Peyer's patch (tissue), 4 donors: ENCODE measurements at regions not wholly inside any gene's neighbourhood (a gene's known extent, or its start where the extent isn't known, plus 50 kb on each side); places are given as distances from the start of the nearest gene placed in this dataset.
A peak's percentile ranks its signal among the peaks of the same experiment; 100 is the strongest.

Experiments
- DNase-seq, 3 donors: peaks; one replicate each; pipeline ENCODE4 v3.0.0-alpha.2; 2017 to 2019
- H3K27ac ChIP-seq, 4 donors: fragments of 200-600 bp; sonication (generic); one replicate each; pipeline ENCODE4 v1.5.1; 2016 to 2019
- H3K27me3 ChIP-seq, 2 donors: fragments of 200-600 bp; sonication (generic); one replicate each; pipeline ENCODE4 v1.5.1; 2019
- H3K36me3 ChIP-seq, 3 donors: fragments of 200-600 bp; sonication (generic); one replicate each; pipeline ENCODE4 v1.5.1; 2016 to 2019
- H3K4me1 ChIP-seq, 4 donors: fragments of 200-600 bp; sonication (generic); one replicate each; pipeline ENCODE4 v1.5.1; 2016 to 2019
- H3K4me3 ChIP-seq, 4 donors: fragments of 200-600 bp; sonication (generic); 1 replicate in 3 of 4; 2 replicates in 1 of 4; pipeline ENCODE4 v1.5.1; 2016 to 2019; ENCODE audit warnings: mild to moderate bottlenecking in 1 of 4
- H3K9me3 ChIP-seq, 4 donors: fragments of 200-600 bp; sonication (generic); one replicate each; pipeline ENCODE4 v1.5.1; 2016 to 2019; ENCODE audit warnings: mild to moderate bottlenecking in 1 of 4
- CTCF ChIP-seq, 6 experiments: fragments of 450-650 bp in 4 of 6; fragments of 200-600 bp in 2 of 6; sonication (generic) in 1 of 6; IDR thresholded peaks; one replicate each; pipeline ENCODE4 v1.5.1; 2017 to 2019; ENCODE audit warnings: antibody characterized with exemption in 6 of 6, mild to moderate bottlenecking in 3 of 6, moderate library complexity in 1 of 6
- POLR2A ChIP-seq, 2 donors: fragments of 450-650 bp; IDR thresholded peaks; one replicate each; pipeline ENCODE4 v1.5.1; 2017; ENCODE audit warnings: antibody characterized with exemption in 2 of 2, mild to moderate bottlenecking in 2 of 2, moderate library complexity in 2 of 2

DNA sequence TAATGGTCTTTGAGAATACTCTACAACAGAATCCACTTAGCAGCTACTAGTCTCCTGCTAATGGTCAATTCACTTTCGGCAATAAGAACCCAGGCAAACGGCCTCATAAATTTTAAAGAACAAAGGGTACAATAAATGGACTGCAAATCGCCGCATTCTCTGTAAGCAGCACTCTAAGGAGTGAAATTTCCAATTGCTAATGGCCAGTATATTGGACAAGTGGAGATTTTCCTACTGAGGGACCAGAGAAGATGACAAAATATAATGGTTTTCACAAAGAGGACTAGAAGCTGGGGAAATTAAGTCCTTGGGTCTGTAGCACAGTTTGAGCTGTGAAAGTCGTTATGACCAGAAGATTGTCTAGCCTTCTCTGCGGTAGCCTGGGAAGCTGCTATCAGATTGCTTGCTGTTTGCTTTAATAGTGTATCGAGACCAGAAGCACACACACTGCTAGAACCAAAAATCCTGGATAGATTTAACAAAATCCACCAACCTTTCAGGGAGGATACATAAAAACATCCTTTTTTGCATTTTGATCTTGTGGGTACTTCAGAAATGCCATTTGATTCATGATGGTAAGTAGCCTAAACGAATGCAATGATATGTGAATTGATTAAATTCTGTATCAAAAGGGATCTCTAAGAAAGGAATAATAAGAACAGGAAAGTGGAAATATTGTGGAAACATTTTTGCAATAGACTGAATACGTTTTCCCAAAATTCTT lies 53.6 kb upstream of the ATP8B1 start:
- DNase-seq = no peak
- no peak overlapping the region for H3K27ac ChIP-seq
- H3K9me3 ChIP-seq = no peaks in the 10 kb centered on the region
- no peaks in the 10 kb centered on the region for H3K36me3 ChIP-seq
- H3K4me3 ChIP-seq = no peak overlapping the region
- TF ChIP-seq CTCF (IDR thresholded peaks at IDR 0.05) (no peak), POLR2A (IDR thresholded peaks at IDR 0.05) (no peak)
- H3K27me3 ChIP-seq = no peaks in the 10 kb centered on the region
- no peaks in the 10 kb centered on the region for H3K4me1 ChIP-seq

GRCh38 chr18:57856128-57856527 lies 53.0 kb upstream of the ATP8B1 start:
- H3K36me3 ChIP-seq = no peaks in the 10 kb centered on the region
- DNase-seq = no peak
- no peaks in the 10 kb centered on the region for H3K9me3 ChIP-seq
- H3K27ac ChIP-seq = no peak overlapping the region
- no peaks in the 10 kb centered on the region for H3K27me3 ChIP-seq
- TF ChIP-seq CTCF (IDR thresholded peaks at IDR 0.05) = no peak
- TF ChIP-seq POLR2A (IDR thresholded peaks at IDR 0.05) = no peak
- H3K4me1 ChIP-seq = no peaks in the 10 kb centered on the region
- no peak overlapping the region for H3K4me3 ChIP-seq

GRCh38 chr18:57855551-57855950 lies 52.4 kb upstream of the ATP8B1 start:
- H3K27ac ChIP-seq = no peak overlapping the region
- TF ChIP-seq POLR2A (IDR thresholded peaks at IDR 0.05) (no peak), CTCF (IDR thresholded peaks at IDR 0.05) (no peak)
- no peak for DNase-seq
- H3K4me3 ChIP-seq = no peak overlapping the region
- no peaks in the 10 kb centered on the region for H3K36me3 ChIP-seq
- no peaks in the 10 kb centered on the region for H3K27me3 ChIP-seq
- no peaks in the 10 kb centered on the region for H3K4me1 ChIP-seq
- H3K9me3 ChIP-seq = no peaks in the 10 kb centered on the region

DNA sequence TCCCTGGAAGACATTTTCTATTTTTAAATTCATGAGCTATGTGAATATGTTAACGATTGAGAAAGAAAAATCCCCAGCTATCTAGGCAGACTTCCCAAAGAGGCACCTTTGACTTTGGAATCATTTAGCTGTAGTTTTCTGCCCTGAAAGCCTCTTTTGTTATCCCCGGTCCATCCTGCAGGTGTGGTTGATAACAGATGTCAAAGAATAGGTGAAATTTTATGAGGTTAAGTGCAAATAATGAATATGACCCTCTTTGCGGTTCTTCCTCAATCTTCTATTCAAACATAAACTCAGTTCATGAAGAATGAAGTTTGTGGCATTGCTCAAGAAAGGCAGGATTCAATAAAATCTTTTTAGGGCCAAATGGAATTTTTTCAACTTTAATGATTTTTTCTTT lies 51.6 kb upstream of the ATP8B1 start:
- Histone ChIP-seq H3K9me3 (no peaks in the 10 kb centered on the region), H3K4me3 (no peak overlapping the region), H3K27me3 (no peaks in the 10 kb centered on the region), H3K4me1 (no peaks in the 10 kb centered on the region), H3K36me3 (no peaks in the 10 kb centered on the region), H3K27ac (no peak overlapping the region)
- DNase-seq = no peak
- TF ChIP-seq CTCF (IDR thresholded peaks at IDR 0.05) (peak in 3 of 6 experiments; percentile 11 to 30 (median 19)), POLR2A (IDR thresholded peaks at IDR 0.05) (no peak)

DNA sequence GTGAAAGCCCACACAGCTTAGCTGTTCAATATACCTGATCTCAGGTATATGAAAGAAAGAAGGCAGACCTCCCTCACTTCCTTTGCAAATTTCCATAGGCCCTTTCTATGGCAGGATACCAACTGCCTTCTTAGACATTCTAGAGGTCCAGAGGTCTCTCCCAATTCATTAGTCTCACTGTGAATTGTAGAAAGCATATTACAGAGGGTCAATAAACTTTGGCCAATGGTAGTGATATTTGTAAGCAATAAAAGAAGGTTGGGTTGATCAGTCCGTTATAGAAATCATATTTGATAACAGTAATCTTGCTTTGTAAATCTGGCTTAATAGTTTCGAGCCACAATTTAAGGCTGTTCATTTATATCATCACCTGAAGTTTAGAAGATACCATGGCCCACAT lies 50.7 kb upstream of the ATP8B1 start:
- TF ChIP-seq CTCF (IDR thresholded peaks at IDR 0.05) (no peak), POLR2A (IDR thresholded peaks at IDR 0.05) (no peak)
- no peak overlapping the region for H3K27ac ChIP-seq
- no peaks in the 10 kb centered on the region for H3K36me3 ChIP-seq
- no peaks in the 10 kb centered on the region for H3K4me1 ChIP-seq
- no peak for DNase-seq
- no peak overlapping the region for H3K4me3 ChIP-seq
- H3K9me3 ChIP-seq = no peaks in the 10 kb centered on the region
- H3K27me3 ChIP-seq = no peaks in the 10 kb centered on the region

DNA sequence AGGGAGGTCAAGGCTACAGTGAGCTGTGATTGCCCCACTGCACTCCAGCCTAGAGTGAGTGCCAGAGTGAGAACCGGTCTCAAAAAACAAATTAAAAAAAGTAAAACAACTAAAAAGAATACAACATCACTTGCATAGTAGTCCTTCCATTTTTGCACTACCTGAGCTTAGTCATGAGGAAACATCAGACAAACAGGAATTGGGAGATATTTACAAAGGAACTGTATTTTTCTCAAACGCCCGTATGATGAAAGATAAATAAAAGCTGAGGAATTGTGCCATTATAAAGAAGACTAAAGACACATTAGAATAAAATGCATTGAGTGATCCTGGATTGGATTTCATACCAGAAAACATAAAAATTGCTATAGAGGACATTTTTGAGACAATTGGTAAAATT lies 50.0 kb upstream of the ATP8B1 start:
- DNase-seq = no peak
- no peaks in the 10 kb centered on the region for H3K36me3 ChIP-seq
- H3K9me3 ChIP-seq = no peaks in the 10 kb centered on the region
- H3K4me3 ChIP-seq = no peak overlapping the region
- TF ChIP-seq POLR2A (IDR thresholded peaks at IDR 0.05) (no peak), CTCF (IDR thresholded peaks at IDR 0.05) (no peak)
- H3K27me3 ChIP-seq = no peaks in the 10 kb centered on the region
- H3K27ac ChIP-seq = no peak overlapping the region
- H3K4me1 ChIP-seq = no peaks in the 10 kb centered on the region
